NCI-H446 treated with DMSO at 0.1 percent for 48 hours (cell line): ENCODE measurements at regions not wholly inside any gene's neighbourhood (a gene's known extent, or its start where the extent isn't known, plus 50 kb on each side); places are given as distances from the start of the nearest gene placed in this dataset.
"Not testable (repeated sequence)": the region's sequence is repeated elsewhere in the genome, so short reads cannot be mapped to it uniquely, and the experiment has no call there.

Experiments used
- DNase-seq: peaks from one replicate; lab custom pipeline; 2025; lab: John Stamatoyannopoulos, UW

DNA sequence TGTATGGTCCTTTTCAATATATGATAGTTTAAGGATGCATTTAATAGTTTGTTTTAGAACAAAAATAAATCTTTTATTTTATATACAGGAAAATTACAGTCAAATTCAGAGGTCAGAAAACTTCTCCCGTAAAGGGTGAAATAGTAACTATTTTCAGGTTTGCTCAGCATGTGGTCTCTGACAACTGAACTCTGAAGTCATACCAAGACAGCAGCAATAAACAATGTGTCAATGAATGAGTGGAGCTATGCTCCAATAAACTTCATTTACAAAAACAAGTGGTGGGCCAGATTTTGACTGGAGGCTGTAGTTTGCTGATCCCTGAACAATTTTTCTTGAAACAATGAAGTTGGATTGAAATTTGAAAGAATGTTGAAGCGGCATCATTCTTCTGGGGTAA lies 123.6 kb downstream of the ZNF248 start:
- DNase-seq = no peak

DNA sequence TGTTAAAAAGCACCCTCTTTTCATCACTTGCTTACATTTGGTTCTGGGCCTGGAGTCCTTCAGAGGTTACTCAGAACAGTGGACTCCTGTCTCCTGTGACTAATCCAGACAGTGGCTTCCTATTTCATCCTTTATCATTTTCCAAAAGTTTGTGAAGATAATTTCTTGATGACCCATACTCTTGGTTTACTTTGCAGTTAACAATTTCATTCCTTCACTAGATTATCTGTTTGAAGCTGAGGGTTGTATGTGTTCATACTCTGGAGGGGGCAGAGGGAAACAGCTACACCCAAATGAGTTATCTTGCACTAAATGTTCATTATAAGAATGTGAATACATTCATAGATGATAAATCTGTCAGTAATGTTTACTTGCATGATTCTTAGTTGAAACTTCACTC lies 124.7 kb downstream of the ZNF248 start:
- DNase-seq = no peak

DNA sequence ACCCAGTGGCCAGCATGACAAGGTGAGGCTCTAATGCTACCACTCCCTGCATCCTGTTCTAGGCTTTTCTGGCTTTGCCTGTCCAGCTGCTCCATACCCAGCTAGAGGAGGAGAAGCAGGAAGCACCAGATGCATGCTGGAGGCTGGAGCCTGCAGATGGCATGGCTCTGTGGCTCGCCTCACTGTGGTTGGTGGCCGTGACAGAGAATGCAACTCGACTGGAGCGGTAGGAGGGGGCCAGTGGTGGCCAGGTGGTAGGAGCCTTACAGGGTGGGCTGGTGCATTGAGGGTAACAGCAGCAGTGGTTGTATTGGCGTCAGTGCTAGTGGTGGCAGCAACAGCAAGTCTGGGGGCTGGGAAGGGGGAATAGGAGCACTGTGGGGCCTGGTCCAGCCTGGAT lies 128.6 kb downstream of the ZNF248 start:
- DNase-seq = no peak

DNA sequence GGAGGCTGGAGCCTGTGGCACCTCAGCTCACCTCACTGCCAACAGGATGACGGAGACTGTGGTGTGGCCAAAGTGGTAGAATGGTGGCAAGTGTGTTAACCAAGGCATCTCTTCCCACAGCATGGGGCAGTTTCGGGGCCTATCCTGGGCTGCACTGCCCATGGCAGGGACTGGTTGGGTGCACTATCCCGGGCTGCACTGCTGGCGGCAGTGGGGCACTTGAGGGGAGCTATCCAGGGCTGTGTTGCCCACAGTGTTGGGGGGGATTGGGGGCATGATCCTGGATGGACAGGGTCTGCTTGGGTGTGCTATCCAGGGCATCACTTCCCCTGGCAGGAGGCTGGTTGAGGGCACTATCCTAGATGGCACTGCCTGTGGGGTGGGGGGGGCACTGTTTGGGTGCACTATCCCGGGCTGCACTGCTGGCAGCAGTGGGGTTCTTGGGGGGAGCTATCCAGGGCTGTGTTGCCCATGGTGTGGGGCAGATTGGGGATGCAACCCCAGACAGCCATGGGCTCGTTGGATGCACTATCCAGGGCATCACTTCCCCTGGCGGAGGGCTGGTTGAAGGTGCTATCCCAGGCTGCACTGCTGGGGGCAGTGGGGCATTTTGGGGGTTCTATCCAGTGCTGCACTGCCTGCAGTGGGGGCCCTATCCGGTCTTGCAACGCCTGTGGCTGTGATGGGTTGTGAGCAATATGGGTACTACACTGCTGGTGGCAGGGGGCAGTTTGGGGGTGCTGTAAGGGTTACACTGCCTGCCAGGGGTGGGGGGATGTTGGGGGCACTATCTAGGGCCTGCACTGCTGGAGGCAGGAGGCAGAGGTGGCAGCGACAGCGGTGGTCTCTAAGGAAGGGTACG lies 129.7 kb downstream of the ZNF248 start:
- no peak for DNase-seq

DNA sequence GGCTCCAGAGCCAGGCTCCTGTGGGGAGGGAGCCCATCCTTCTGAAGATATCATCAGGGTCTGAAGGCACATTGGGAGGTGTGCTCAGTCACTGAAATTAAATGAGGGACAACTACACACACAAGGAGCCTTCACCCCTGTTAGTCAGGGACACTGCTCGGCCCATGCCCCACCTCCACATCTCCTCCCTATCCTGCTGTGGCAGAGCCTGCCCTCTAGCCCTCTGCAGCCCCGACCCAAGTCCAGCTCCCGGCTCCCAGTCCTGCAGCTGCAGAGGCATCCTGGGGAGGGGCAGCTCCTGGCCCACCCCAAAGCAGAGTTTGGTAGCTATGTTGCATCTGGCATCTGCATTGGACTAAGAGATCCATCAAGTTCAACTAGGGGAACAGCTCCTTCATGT lies 136.3 kb downstream of the ZNF248 start:
- no peak for DNase-seq

DNA sequence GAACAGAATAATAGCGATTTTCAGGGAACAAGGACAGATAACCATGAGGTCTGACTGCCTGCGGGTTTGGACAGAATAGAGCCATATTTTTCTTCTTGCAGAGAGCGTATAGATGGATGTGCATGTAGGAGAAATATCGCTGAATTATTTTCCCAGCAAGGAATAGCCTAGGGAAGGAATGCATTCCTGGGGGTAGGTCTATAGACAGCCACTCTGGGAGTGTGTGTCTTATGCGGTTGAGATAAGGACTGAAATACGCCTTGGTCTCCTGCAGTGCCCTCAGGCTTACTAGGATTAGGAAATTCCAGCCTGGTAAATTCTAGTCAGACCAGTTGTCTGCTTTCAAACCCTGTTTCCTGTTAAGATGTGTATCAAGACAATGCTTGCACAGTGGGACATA lies 139.3 kb downstream of the ZNF248 start:
- not testable (repeated sequence) for DNase-seq

DNA sequence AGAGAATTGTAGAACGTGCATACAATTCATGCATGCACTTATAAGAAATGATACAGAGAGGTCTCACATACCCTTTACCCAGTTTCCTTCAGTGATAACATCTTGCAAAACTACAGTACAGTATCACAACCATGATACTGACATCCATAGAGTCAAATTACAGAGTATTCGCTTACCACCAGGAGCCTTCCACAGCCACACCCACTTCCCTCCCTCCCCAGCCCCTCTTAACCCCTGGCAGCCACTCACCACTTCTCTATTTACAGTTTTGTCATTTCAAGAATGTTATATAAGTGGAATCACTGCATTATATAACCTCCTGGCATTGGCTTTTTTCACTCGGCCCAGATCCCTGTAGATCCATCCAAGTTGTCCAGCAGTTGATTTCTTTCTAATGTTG lies 143.8 kb downstream of the ZNF248 start:
- no peak for DNase-seq

DNA sequence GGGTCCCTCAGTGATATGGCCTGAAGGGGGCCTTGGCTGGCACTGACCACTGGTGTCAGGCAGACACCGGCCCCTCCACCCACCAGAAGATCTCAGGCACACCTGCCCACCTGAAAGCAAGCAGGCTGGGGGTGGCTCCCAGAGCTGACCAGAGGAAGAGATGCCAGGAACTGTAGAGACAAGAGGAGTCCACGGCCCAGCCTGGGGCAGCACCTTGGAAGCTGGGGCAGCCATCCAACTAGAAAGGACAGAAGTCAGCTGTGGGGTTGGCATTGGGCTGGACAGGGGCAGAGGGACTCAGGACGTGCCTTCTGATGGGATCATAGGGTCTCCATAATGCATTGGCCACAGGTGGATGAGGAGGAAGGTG lies 144.3 kb downstream of the ZNF248 start:
- no peak for DNase-seq

DNA sequence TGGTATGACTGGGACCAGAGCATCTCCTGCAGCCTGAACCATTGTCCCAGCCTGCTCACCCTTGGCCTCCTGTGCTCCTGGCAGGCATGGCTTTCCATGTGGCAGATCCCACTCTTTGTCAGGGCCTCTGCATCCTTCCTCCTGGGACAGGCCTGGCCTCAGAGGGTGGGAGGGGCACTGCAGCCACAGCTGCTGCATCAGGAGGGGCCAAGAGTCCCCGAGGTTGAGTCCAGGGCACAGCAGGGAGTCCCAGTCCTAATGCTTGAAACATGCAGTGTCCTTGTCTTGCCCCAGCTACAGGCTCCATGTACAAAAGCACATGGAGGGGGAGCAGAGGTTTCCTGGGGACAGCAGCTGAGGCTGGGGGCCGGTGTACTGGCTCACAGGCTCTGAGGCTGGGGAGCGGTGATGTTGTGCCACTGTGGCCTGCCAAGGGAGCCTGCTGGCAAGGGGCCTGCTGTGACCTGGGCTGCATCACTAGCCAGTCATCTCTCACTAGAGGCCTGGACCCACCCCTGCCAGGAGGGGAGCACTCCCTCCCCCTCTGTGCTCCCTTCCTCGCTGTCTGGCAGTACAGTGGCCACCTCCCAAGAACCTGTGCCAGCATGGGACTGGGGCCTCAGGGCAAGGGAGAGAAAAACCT lies 144.8 kb downstream of the ZNF248 start:
- DNase-seq = no peak

DNA sequence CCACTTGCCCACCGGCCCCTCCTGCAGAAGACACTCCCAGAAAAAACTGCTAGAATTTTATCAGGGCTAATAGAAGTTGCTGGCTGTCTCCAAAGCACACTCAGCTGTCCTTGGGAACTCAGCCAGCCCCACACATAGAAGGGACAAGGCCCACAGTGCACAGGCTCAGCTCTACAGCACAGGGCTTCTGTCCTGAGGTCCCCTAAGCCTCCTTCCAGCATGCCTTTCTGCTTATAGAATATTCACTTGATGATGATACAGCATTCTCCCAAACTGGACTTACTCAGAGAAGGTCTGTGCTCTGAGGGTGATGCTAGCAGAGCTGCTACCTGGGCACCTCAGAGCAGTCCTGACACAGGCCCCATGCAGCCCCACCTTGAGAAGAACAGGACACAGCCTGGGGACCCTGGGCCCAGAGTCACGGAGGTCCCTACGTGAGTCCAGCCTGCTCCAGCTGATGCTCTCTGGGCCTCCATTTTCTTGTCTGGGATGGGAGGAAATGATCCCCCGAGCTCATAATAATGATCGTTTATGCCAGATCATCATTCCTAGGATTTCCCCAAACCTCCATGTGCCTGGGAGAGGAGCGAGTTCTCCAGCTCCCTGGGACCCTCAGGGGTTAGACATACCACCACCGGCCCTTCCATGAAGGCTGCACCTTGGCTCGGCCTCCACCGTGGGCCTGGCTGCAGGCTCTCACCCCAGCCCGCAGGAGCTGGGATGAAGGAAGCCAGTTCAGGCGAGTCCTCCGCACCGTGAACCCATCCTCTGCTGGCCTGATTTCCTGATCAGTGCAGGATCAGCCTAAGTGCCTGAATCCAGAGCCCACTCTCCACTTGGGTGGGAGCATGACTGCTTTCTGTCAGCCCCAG lies 145.6 kb downstream of the ZNF248 start:
- DNase-seq = no peak

DNA sequence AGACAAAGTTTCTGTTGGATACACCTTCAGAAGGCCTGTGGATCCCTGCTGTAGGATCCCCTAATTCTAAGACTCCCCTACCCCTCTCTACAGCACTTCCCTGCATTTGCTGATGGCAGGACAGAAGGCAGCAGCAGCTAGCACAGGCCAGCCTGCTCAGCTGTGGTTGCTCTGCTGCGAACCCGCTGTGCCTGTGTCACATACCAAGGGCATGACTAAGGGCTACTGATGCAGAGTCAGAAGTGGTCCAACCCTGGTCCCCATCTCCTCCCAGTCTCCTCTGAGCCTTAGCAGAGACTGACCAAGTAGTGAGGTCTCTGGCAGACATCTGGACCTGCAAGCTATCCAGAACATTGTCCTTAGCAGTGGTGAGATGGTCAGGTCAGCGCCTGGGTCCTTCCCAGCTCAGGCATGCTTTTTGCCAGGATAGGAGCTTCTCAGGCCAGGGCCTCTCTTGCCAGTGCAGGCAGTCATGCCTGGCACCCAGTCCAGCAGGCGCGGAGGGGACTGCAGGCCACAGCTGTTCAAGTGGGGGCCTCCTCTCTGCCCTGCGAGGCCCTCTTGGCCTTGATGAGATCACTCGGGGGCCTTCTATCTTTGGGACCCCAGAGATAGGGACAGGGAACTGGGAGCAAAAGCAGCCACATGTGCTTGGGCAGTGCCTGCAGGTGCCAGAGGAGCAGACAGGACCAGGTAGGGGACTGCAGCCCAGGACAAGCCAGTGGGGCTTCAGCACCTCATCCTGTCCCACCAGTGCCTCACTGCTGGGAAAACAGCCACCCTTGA lies 146.4 kb downstream of the ZNF248 start:
- DNase-seq = no peak

DNA sequence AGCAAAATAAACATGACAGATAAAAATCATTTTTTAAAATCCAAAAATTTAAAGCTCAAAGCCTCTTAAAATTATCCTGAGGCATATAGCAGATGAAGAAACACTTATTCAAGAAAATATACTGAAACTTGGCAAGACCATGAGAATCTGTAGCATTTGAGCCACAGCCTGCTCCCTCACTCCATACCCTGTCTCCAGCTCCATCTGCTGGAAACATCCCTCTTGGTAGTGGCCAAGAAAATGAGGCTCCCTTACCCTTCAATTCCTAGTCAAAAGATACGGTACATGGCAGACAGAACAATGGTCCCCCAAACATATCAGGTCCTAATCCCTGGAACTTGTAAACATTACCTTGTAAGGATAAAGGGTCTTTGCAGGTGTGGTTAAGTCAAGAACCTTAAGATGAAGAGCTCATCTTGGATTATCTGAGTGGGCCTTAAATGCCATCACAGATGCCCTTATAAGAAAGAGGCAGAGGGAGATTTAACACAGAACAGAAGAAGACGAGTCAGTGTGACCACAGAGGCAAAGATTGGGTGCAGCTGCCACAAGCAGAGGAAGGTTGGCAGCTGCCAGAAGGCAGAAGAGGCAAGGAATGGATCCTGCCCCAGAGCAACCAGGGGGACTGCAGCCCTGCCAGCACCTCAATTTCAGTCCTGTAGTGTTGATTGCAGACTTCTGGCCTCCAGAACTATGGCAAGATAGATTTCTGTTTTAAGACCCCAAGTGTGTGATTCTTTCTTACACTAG lies 149.4 kb downstream of the ZNF248 start:
- no peak for DNase-seq

DNA sequence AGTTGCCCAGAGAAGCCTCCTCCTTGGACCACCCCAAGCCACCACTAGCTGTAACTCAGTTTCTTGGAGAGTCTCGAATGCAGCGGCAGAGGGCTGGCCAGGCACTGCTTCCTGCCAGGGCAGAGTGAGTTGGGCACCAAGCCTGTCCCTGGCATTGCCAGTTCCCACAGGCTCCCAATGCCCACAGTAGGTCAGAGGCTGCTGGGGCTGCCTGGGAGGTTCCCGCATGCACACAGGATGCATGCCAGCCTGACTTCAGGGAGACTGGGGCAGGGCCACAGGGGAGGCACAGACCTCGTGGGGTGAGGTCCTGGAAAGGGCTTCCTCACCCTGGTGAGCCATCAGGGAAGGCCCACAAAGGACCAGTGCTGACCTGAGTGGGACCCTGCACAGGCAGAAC lies 152.8 kb downstream of the ZNF248 start:
- DNase-seq = no peak

DNA sequence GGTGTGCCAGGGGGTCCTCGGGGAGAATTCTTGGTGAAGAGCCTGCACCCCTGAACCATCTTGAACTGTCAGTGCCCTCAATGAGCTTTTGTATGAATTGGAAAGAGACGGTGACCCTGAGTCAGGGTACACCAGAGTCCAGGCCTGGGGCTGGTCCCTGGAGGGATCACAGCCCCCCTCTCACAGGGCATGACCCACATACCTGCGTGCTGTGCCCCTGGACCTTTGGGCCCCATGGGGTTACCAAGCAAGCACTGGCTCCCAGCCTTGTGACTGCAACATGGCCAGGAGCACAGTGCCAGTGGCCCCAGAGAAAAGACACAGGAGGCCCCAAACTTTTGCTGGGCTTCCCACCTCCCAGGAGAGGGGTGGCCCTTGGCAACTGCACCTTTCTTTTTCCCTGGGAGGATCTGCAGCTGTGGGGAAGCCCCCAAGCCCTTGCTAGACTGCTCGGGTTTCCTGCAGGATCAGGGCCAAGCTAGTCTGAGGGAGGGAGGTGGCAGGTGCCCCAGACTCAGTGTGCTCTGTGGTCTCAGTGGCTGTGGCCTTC lies 153.5 kb downstream of the ZNF248 start:
- DNase-seq = no peak

DNA sequence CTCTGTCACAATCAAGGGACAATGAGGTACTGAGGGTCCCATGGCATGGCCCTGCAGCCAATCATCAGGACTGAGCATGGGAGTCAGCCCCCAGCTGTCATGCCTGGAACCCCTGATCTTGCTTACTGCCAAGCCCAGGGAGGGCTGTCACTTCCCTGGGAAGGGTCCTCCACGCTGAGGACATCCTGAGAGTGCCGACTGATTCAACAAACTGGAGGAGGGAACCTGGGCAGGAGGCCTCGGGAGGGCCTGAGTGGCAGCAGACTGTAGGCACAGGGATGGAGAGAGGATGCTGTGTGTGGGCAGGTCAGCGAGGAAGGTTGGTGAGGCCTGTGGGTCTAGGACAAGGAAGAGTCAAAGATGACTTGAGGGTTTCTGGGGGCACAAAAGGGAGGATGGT lies 154.3 kb downstream of the ZNF248 start:
- DNase-seq = no peak

DNA sequence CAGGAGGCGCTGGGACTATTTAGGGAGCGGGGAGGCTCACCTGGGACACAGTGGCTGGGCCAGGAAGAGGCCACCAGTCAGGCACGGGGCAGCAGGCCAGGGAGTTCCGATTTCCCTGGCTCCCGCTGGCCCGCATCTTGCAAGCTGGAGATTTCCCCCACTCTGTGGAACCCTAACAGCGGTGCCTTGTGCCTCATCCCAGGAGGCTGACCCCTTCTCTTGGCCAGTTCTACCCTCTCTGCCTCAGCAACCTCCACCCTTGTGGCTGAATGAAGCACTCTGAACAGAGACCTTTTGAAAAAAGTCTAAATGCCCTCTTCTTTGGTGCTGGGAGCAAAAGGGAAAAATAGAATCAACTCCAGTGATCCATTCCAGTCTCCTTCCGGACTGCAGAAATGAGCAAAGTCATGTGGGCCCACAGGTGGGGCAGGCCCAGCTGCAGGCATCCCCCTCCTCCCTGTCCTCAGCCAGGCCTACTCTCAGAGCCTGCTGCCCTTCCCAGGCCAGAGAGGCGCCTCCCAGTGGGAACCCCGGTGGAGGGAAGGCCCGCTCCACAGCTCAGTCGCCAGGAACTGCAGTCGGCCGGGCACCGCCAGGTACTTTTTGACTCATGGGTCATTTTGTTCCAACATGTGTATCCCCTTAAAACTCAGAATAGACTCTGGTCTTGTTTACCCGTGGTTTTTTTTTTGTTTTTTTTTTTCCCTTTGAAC lies 155.5 kb downstream of the ZNF248 start:
- DNase-seq = no peak

DNA sequence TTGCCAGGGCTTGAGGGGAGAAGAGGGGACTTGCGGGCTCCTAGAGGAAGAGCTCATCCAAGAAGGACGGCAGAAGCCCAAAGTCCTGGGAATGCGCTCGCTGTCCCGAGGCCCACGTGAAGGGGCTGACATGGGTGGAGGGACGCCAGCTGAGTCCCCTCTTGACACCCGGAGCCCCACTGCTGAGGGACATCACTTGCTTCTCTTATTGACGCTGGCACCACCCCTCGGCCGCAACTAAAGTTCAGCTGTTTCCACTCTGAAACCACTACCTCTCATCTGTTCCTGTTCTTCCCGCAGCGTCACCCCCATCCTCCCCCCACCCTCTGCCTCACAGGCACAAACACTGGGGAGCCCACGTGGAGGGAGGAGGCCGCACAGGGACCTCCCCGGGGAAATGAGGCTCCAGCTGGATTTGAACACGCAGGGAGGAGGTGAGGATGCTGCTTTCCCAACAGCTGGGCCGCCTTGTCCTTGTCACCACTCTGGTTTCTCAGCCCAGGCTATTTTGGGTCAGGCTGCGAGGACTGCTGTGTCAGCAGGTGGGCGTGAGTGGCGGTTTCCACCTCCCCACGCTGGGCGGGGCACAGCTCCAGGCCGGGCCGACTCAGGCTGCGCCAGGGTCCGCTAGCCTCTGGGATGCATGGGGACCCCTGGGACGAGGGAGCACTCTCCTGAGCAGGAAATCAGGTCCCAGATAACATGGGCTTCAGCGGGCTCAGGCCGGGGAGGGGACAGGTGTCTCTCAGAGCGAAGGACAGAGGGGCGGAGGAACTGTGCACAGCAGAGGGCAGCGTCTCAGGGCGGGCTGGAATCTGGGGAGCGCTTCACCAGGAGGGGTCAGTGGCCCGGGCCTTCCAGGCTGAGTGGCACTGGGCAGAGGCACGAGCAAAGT lies 156.3 kb downstream of the ZNF248 start:
- no peak for DNase-seq

DNA sequence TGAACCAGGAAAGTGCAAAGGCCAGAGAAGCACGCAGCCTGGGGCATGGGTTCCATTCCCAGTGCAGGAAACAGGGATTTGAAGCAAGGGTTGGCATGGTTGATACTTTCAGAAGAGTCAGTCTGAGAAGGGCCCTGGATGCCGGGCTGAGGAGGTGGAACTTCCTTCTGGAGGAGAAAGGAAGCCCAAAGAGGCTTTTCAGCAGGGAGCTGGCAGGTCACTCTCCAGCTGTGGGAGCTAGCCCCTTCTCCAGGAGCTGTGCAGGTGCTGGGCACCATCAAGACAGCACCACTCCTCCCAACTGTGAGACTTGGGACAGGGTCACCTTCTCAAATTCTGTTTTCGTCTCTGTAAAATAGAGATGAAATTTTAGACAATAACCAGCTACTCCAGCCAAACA lies 169.8 kb downstream of the ZNF248 start:
- no peak for DNase-seq
